GDM1 (cell line): ENCODE measurements at regions not wholly inside any gene's neighbourhood (a gene's known extent, or its start where the extent isn't known, plus 50 kb on each side); places are given as distances from the start of the nearest gene placed in this dataset.
"Not testable (repeated sequence)": the region's sequence is repeated elsewhere in the genome, so short reads cannot be mapped to it uniquely, and the experiment has no call there.

Source experiments
- DNase-seq: peaks from one replicate; lab custom pipeline; 2025; lab: John Stamatoyannopoulos, UW

DNA sequence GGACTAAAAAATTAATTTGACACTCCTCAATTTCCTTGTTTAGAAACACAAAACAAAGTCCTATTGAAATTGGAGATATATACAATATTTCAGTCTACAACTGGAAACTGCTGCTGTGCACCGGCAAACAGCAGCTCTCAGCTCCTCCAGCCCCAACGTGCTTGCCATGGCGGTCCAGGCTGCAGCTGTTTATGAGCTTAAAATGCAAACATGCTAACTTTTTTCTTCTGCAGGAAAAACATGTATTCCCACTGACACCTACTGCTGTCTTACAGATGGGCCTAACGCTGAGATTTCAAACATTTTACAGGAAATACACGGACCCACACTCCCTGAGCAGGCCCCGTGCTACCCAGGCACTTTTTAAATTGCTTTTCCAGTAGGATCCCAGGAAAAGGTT lies 195.5 kb downstream of the BCL11A start:
- DNase-seq = no peak

GRCh38 chr2:60356346-60356745 lies 197.1 kb downstream of the BCL11A start:
- DNase-seq = no peak

- peak; percentile 40 for DNase-seq
Observed at GRCh38 chr2:60355849-60356261, 197.6 kb downstream of the BCL11A start.

- DNase-seq = no peak
Observed at GRCh38 chr2:60354713-60355112, 198.7 kb downstream of the BCL11A start.

GRCh38 chr2:60353863-60354262 lies 199.6 kb downstream of the BCL11A start:
- no peak for DNase-seq

DNA sequence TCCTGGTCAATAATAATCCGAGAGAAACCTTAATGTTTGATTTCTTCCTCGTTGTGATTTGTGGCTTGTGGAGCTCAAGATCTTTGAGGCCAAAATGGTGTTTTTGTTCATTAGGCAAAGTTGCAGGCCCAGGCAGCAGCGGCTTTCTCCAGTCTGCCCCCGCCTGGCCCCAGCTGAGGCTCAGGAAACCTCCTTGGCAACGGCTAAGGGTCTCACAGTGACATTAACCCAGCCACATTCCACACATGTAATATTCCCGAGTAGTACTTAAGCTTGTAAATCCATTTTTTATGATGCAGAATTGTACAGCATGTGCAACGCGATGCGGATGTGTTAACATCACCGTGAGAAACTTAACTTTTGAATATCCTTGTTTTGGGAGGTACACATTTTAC lies 200.1 kb downstream of the BCL11A start:
- DNase-seq = no peak

- DNase-seq = no peak
Observed at GRCh38 chr2:60352491-60353405, 200.7 kb downstream of the BCL11A start.

DNA sequence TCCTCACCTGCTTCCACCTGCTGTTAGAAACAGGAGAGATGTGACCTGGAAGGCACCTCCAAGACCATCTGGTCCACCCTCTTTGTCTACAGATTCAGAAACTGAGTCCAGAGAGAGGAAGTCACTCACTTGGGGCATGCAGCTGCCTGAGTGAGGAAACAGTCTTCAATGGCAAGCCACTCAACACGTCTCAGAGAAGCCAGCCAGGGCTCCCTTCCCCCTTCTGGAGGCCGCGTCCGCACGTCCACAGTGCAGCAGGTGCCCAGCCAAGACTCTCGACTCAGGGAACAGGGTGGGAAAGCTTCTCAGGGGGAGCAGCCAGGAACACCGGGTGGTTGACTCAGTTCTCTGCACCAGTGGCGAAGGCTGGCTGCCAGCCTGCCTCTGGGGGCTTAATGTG lies 201.7 kb downstream of the BCL11A start:
- DNase-seq = no peak

- DNase-seq = no peak
Observed at GRCh38 chr2:60351321-60351720, 202.1 kb downstream of the BCL11A start.

DNA sequence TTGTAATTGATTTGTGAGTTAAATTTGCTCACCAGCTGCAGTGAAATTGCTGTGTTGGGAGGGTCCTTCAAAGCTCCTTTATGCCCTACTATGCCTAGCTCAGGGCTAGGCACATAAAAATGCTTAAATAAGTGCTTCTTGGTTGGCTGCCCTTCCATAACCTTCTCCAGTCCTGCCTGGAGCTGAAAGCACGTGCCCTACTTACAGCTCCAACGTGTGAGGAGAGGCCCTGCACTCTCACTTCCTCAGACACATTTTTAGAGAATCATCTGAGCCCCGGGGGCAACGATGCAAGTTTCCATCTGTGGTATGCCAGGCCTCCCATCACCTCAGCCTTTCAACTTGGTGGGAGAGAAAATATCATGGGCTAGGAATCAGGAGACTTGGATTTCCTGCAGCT lies 202.7 kb downstream of the BCL11A start:
- DNase-seq = no peak

- DNase-seq = no peak
Observed at GRCh38 chr2:60347781-60348180, 205.7 kb downstream of the BCL11A start.

- not testable (repeated sequence) for DNase-seq
Observed at GRCh38 chr2:60342491-60342890, 211.0 kb downstream of the BCL11A start.

DNA sequence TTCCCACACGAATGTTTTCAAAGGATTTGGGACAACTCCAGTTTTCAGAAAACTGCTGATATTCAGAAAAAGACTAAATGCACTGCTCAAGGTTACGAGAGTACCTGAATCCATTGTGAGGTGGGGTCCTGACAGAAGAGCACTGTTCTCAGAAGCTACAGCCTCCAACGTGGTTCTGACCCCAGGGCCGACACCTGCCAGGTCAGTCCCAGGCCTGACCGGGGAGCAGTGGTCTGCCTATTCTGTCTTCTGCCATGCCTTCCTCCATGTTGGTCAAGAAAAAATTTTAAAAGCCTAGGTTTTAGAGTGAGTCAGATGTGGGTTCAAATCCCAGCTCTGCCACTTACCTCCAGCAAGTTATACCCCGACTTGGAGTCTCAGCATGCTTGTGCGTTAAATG lies 212.3 kb downstream of the BCL11A start:
- no peak for DNase-seq

DNA sequence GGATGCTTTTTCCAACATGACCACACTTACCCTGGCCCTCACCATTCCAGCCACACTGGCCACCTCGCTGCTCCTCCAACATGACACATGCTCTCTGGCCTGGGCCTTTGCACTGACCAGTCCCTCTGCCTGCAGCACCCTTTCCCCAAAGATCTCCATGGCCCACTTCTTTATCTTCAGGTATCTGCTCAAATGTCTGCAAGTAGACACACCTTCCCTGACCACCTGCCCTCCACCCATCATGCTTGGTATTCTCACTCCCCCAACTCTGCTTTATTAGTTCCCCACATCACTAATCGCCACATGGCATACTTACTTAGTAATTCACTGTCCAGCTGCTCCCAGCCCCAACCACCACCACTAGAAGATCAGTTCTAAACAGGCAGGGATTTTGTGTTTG lies 214.2 kb downstream of the BCL11A start:
- DNase-seq = no peak

GRCh38 chr2:60337142-60337497 lies 216.3 kb downstream of the BCL11A start:
- DNase-seq = no peak

DNA sequence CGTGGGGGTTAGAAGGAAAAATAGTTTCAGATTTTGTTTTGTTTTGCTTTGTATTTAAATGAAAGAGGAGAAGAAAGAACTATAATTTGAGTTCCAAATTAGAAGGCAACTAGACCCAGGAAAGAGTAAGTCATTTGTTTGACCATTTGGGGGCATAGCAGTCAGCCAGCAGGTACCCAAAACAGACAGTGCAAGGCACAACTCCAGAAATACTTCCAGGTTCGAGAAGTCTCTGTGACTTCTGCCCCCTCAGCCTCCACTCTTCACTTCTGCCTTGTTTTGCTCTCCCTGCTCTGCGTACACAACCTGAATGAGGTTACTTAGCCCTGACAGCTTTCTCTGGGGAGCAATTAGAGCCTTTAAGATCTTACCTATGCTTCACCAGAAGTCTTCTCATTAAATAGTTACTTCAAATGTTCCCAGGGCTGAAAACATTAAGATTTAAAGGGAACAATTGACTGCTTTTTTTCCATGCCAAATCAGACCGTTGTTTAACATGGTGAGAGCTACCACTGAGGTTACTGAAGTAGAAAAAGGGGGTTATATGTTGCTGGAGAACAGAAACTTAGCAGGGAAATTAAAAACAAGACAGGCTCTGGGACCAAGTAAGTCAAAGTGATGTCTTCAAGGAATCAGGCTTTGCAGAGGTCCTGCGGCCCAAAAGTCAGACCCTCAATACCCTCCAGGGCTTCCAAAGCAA lies 216.9 kb downstream of the BCL11A start:
- DNase-seq = no peak

- DNase-seq = no peak
Observed at GRCh38 chr2:60335533-60336237, 217.8 kb downstream of the BCL11A start.

DNA sequence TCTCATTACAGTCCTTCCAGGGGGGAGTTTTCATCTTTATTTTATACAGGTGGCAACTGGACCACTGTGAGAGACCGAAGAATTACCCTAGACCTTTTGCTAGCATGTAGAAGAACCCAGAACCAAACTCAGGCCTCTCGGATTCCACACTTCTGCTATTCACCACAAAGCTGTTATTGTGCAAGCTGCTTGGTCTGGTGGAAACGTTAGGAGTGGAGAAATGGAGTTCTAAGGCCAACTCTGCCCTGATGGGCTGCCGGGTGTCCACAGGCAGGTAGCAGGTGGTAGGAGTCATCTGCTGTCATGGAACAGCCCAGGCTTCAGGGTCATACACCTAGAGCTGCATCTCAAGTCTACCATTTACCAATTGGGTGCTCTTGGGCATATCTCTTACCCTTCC lies 218.8 kb downstream of the BCL11A start:
- no peak for DNase-seq

- DNase-seq = no peak
Observed at GRCh38 chr2:60333264-60333663, 220.2 kb downstream of the BCL11A start.

GRCh38 chr2:60331115-60331809 lies 222.2 kb downstream of the BCL11A start:
- DNase-seq = no peak

- DNase-seq = no peak
Observed at GRCh38 chr2:60329225-60329624, 224.2 kb downstream of the BCL11A start.

- no peak for DNase-seq
Observed at GRCh38 chr2:60324536-60324935, 228.9 kb downstream of the BCL11A start.
